H1 (cell line): ENCODE measurements at regions not wholly inside any gene's neighbourhood (a gene's known extent, or its start where the extent isn't known, plus 50 kb on each side); places are given as distances from the start of the nearest gene placed in this dataset.

Experiments
- CTCF ChIA-PET: fragments of 300-600 bp; sonication (Branson Sonifier 250); formaldehyde crosslinking; loops from one replicate; lab custom pipeline; 2021; ENCODE audit not compliant: partially characterized antibody; lab: Charles Lee
- POLR2A ChIA-PET: fragments of 300-600 bp; sonication (Branson Sonifier 250); formaldehyde crosslinking; loops from one replicate; lab custom pipeline; 2021; ENCODE audit warnings: inconsistent platforms; ENCODE audit not compliant: partially characterized antibody; lab: Charles Lee
- DNase-seq, 2 experiments: peaks; one replicate each; pipeline versions ENCODE4 v3.0.0 to v3.0.0-alpha.2; 2010 to 2022; ENCODE audit warnings: low spot score in 2 of 2, low read depth in 1 of 2, mixed read lengths in 1 of 2
- FAIRE-seq: peaks from 2 replicates; lab custom pipeline; 2011; peaks lifted over from hg19 to GRCh38; lab: Jason Lieb, UNC
- H2AFZ ChIP-seq: 2 replicates; pipeline ENCODE4 v1.8.1; 2012; ENCODE audit warnings: low read length, inconsistent platforms
- H2AK5ac ChIP-seq: 2 replicates; pipeline ENCODE4 v1.6.1; 2013; ENCODE audit warnings: low read depth, low read length
- H2BK120ac ChIP-seq: replicated peaks from 2 replicates; pipeline ENCODE3; 2013; ENCODE audit warnings: low read depth, low read length, inconsistent platforms
- H2BK12ac ChIP-seq: 2 replicates; pipeline ENCODE4 v1.6.1; 2013; ENCODE audit warnings: low read depth, low read length
- H2BK15ac ChIP-seq: 2 replicates; pipeline ENCODE4 v1.6.1; 2013; ENCODE audit warnings: low read length
- H2BK20ac ChIP-seq: 2 replicates; pipeline ENCODE4 v1.6.1; 2013; ENCODE audit warnings: low read length
- H2BK5ac ChIP-seq: 2 replicates; pipeline ENCODE4 v1.6.1; 2013; ENCODE audit warnings: low read depth, low read length
- H3K14ac ChIP-seq: 2 replicates; pipeline ENCODE4 v1.6.1; 2013; ENCODE audit warnings: inconsistent platforms; ENCODE audit not compliant: insufficient read length
- H3K18ac ChIP-seq: 2 replicates; pipeline ENCODE4 v1.6.1; 2013; ENCODE audit warnings: low read length; ENCODE audit errors: extremely low read depth
- H3K23ac ChIP-seq: 2 replicates; pipeline ENCODE4 v1.6.1; 2013; ENCODE audit warnings: inconsistent platforms; ENCODE audit not compliant: insufficient read length
- H3K23me2 ChIP-seq: 2 replicates; pipeline ENCODE4 v1.6.1; 2013; ENCODE audit warnings: low read depth, low read length
- H3K27ac ChIP-seq: 2 replicates; pipeline ENCODE4 v1.6.1; 2011; ENCODE audit warnings: low read depth, low read length, inconsistent platforms
- H3K27me3 ChIP-seq, 4 experiments: replicated peaks in 1 of 4; 1 replicate in 1 of 4; 2 replicates in 3 of 4; pipeline versions ENCODE4 v1.6.1 to v1.8.1; 2011 to 2013; ENCODE audit warnings: low read length in 3 of 4, mild to moderate bottlenecking in 3 of 4, inconsistent platforms in 2 of 4, mixed read lengths in 2 of 4, moderate library complexity in 1 of 4; ENCODE audit not compliant: control insufficient read depth in 3 of 4, insufficient read depth in 3 of 4; ENCODE audit errors: extremely low read depth in 1 of 4
- H3K36me3 ChIP-seq, 4 experiments: 2 replicates each; pipeline versions ENCODE4 v1.6.1 to v1.8.1; 2011 to 2013; ENCODE audit warnings: mild to moderate bottlenecking in 4 of 4, low read length in 3 of 4, moderate library complexity in 2 of 4, control low read depth in 1 of 4, inconsistent platforms in 1 of 4; ENCODE audit not compliant: insufficient read depth in 4 of 4, control insufficient read depth in 2 of 4
- H3K4ac ChIP-seq: replicated peaks from 2 replicates; pipeline ENCODE3; 2013; ENCODE audit warnings: low read length, low read depth, mixed read lengths, inconsistent platforms; ENCODE audit not compliant: insufficient read length
- H3K4me1 ChIP-seq, 4 experiments: replicated peaks in 1 of 4; 1 replicate in 1 of 4; 2 replicates in 3 of 4; pipeline versions ENCODE4 v1.6.1 to v1.8.1; 2011 to 2013; ENCODE audit warnings: low read length in 3 of 4, inconsistent platforms in 2 of 4, mixed read lengths in 1 of 4; ENCODE audit not compliant: insufficient read depth in 4 of 4, control insufficient read depth in 3 of 4
- H3K4me2 ChIP-seq, 2 experiments: 2 replicates each; pipeline versions ENCODE4 v1.6.1 to v1.8.1; 2011 to 2013; ENCODE audit warnings: low read depth in 2 of 2, low read length in 2 of 2, control low read depth in 1 of 2, inconsistent platforms in 1 of 2, mild to moderate bottlenecking in 1 of 2; ENCODE audit not compliant: insufficient read depth in 1 of 2
- H3K4me3 ChIP-seq, 4 experiments: fragments of 200-600, 300-600 bp in 1 of 4; sonication (generic), shearing (Covaris generic), sonication (Bioruptor Twin) in 1 of 4; 2 replicates each; pipeline versions ENCODE4 v1.5.1 to v1.8.1; 2011 to 2016; ENCODE audit warnings: low read length in 4 of 4, low read depth in 3 of 4, control low read depth in 2 of 4, inconsistent platforms in 2 of 4, mild to moderate bottlenecking in 2 of 4, mixed read lengths in 1 of 4, moderate library complexity in 1 of 4; ENCODE audit not compliant: insufficient read depth in 2 of 4; ENCODE audit errors: extremely low read depth in 1 of 4
- H3K56ac ChIP-seq: replicated peaks from 2 replicates; pipeline ENCODE3; 2013; ENCODE audit warnings: low read depth, mild to moderate bottlenecking, mixed read lengths, low read length, inconsistent platforms; ENCODE audit not compliant: insufficient read length
- H3K79me1 ChIP-seq: 2 replicates; pipeline ENCODE4 v1.6.1; 2013; ENCODE audit warnings: low read depth, low read length, control low read depth
- H3K79me2 ChIP-seq, 2 experiments: 2 replicates each; pipeline versions ENCODE4 v1.6.1 to v1.8.1; 2012 to 2013; ENCODE audit warnings: low read length in 2 of 2, mild to moderate bottlenecking in 2 of 2, inconsistent platforms in 1 of 2; ENCODE audit not compliant: insufficient read depth in 2 of 2, control insufficient read depth in 1 of 2
- H3K9ac ChIP-seq, 4 experiments: replicated peaks in 1 of 4; 1 replicate in 1 of 4; 2 replicates in 3 of 4; pipeline versions ENCODE4 v1.6.1 to v1.8.1; 2011 to 2013; ENCODE audit warnings: low read depth in 3 of 4, low read length in 3 of 4, control low read depth in 2 of 4, mild to moderate bottlenecking in 2 of 4, moderate library complexity in 2 of 4, inconsistent platforms in 1 of 4; ENCODE audit errors: extremely low read depth in 1 of 4
- H3K9me3 ChIP-seq, 2 experiments: 2 replicates each; pipeline versions ENCODE4 v1.6.1 to v1.8.1; 2012 to 2013; ENCODE audit warnings: mild to moderate bottlenecking in 2 of 2, moderate library complexity in 2 of 2, control low read depth in 1 of 2, inconsistent platforms in 1 of 2, low read depth in 1 of 2, low read length in 1 of 2, mixed read lengths in 1 of 2; ENCODE audit not compliant: insufficient read depth in 2 of 2
- H4K20me1 ChIP-seq, 2 experiments: replicated peaks in 1 of 2; 2 replicates each; pipeline versions ENCODE3 to v1.8.1; 2011 to 2013; ENCODE audit warnings: inconsistent platforms in 2 of 2, low read length in 2 of 2, mild to moderate bottlenecking in 1 of 2; ENCODE audit not compliant: insufficient read depth in 2 of 2, control insufficient read depth in 1 of 2
- H4K5ac ChIP-seq: 2 replicates; pipeline ENCODE4 v1.6.1; 2013; ENCODE audit warnings: low read length, low read depth, mixed read lengths, inconsistent platforms; ENCODE audit not compliant: insufficient read length
- H4K8ac ChIP-seq: 2 replicates; pipeline ENCODE4 v1.8.0; 2013; ENCODE audit warnings: mild to moderate bottlenecking, moderate library complexity, low read length, inconsistent platforms; ENCODE audit not compliant: insufficient read depth; ENCODE audit errors: extremely low read depth
- H4K91ac ChIP-seq: replicated peaks from 2 replicates; pipeline ENCODE3; 2013; ENCODE audit warnings: low read length, mixed read lengths, inconsistent platforms; ENCODE audit not compliant: insufficient read length
- CBX8 ChIP-seq: fragments of 300-800, 300-1000 bp; sonication (generic); IDR thresholded peaks from 2 replicates; pipeline ENCODE4 v1.7.1; 2016; ENCODE audit warnings: low read depth, low read length, borderline replicate concordance
- CREB1 ChIP-seq: IDR thresholded peaks from 2 replicates; pipeline ENCODE4 v1.6.1; 2012; ENCODE audit warnings: inconsistent platforms
- EZH2 ChIP-seq: fragments of 200-600 bp; sonication (generic); IDR thresholded peaks from 2 replicates; pipeline ENCODE4 v1.7.1; 2012; ENCODE audit warnings: low read depth, mild to moderate bottlenecking, moderate library complexity, low read length, inconsistent platforms; ENCODE audit not compliant: severe bottlenecking
- GABPA ChIP-seq: IDR thresholded peaks from 2 replicates; pipeline ENCODE4 v1.6.1; 2011; ENCODE audit warnings: mild to moderate bottlenecking, low read length, moderate library complexity, borderline replicate concordance; ENCODE audit not compliant: insufficient read depth
- GTF2F1 ChIP-seq: IDR thresholded peaks from 2 replicates; pipeline ENCODE4 v1.6.1; 2012; ENCODE audit warnings: low read depth, low read length, improper control_type of control experiment, borderline replicate concordance
- HDAC2 ChIP-seq, 2 experiments: fragments of 300-600 bp in 1 of 2; sonication (generic) in 1 of 2; IDR thresholded peaks; 2 replicates each; pipeline ENCODE4 v1.6.1; 2011 to 2012; ENCODE audit warnings: low read depth in 2 of 2, low read length in 2 of 2, mild to moderate bottlenecking in 2 of 2, moderate library complexity in 2 of 2, borderline replicate concordance in 1 of 2, inconsistent platforms in 1 of 2
- JUND ChIP-seq: IDR thresholded peaks from 2 replicates; pipeline ENCODE4 v1.6.1; 2011; ENCODE audit warnings: mild to moderate bottlenecking, improper control_type of control experiment, low read length
- PHF8 ChIP-seq: fragments of 200-600 bp; sonication (generic); conservative IDR thresholded peaks from 2 replicates; pipeline ENCODE4 v1.7.1; 2012; ENCODE audit warnings: low read depth, mild to moderate bottlenecking, inconsistent platforms, low read length, moderate library complexity
- POLR2A ChIP-seq, 2 experiments: IDR thresholded peaks; 1 replicate in 1 of 2; 2 replicates in 1 of 2; pipeline ENCODE4 v1.6.1; 2011; ENCODE audit warnings: low read depth in 2 of 2, low read length in 2 of 2, mild to moderate bottlenecking in 2 of 2; ENCODE audit errors: control extremely low read depth in 1 of 2
- POLR2AphosphoS5 ChIP-seq: IDR thresholded peaks from 2 replicates; pipeline ENCODE4 v1.6.1; 2011; ENCODE audit warnings: low read depth, low read length
- SIN3A ChIP-seq, 2 experiments: IDR thresholded peaks in 1 of 2; conservative IDR thresholded peaks in 1 of 2; 2 replicates each; pipeline ENCODE4 v1.6.1; 2011 to 2012; ENCODE audit warnings: low read length in 2 of 2, improper control_type of control experiment in 1 of 2, low read depth in 1 of 2, mild to moderate bottlenecking in 1 of 2
- SP2 ChIP-seq: IDR thresholded peaks from 2 replicates; pipeline ENCODE4 v1.6.1; 2012; ENCODE audit warnings: mild to moderate bottlenecking, low read length, inconsistent platforms
- SP4 ChIP-seq: IDR thresholded peaks from 2 replicates; pipeline ENCODE4 v1.6.1; 2012; ENCODE audit warnings: low read length, inconsistent platforms
- SUZ12 ChIP-seq: fragments of 200-600 bp; sonication (generic); IDR thresholded peaks from 2 replicates; pipeline ENCODE4 v1.6.1; 2012; ENCODE audit warnings: mild to moderate bottlenecking, inconsistent platforms, low read length, moderate library complexity, mixed read lengths
- ZNF274 ChIP-seq: IDR thresholded peaks from 2 replicates; pipeline ENCODE4 v1.7.0; 2012; ENCODE audit warnings: low read length, borderline replicate concordance; ENCODE audit errors: extremely low read depth
- WGBS, 2 experiments: shearing (Covaris generic) in 1 of 2; methylation state at CpG; one replicate each; pipeline versions ENCODE4 v1.1.6 to v1.1.7; 2013 to 2015; ENCODE audit warnings: low lambda C conversion rate in 2 of 2, mixed read lengths in 2 of 2, inconsistent platforms in 1 of 2, low coverage in 1 of 2, missing lambda C conversion rate in 1 of 2; ENCODE audit not compliant: insufficient replicate concordance in 2 of 2, insufficient coverage in 1 of 2, insufficient read length in 1 of 2; ENCODE audit errors: extremely low coverage in 1 of 2, missing lambda C conversion rate in 1 of 2; 5-methylcytosine and 5-hydroxymethylcytosine counted together

- Histone ChIP-seq H3K23me2 (no peaks in the 10 kb centered on the region), H2AFZ (no peak overlapping the region), H2BK20ac (no peak overlapping the region), H4K8ac (no peak overlapping the region; the same call in 1 of the 2 replicates), H3K4me1 (no peaks in the 10 kb centered on the region; a peak in 1 of 7 replicates), H3K4ac (no peak overlapping the region), H3K56ac (no peak overlapping the region), H3K9me3 (no peaks in the 10 kb centered on the region), H2AK5ac (no peak overlapping the region), H4K5ac (no peak overlapping the region), H3K27ac (no peak overlapping the region), H3K27me3 (no peaks in the 10 kb centered on the region), H3K36me3 (no peaks in the 10 kb centered on the region), H3K79me2 (no peaks in the 10 kb centered on the region), H2BK12ac (no peak overlapping the region), H3K23ac (no peak overlapping the region), H3K4me3 (no peak overlapping the region), H3K79me1 (no peaks in the 10 kb centered on the region), H3K14ac (no peak overlapping the region), H4K91ac (no peak overlapping the region), H3K9ac (no peak overlapping the region)
- WGBS, 2 experiments = 92% methylated on average over 17 of the region's 18 CpGs; no CpG with 5 or more reads in 1 of the 2 experiments
- ChIA-PET CTCF (no interaction called here), POLR2A (no interaction called here)
- DNase-seq = no peak
- no peak for TF ChIP-seq SP2
- no peak for TF ChIP-seq ZNF274
- TF ChIP-seq POLR2AphosphoS5 = no peak
- no peak for TF ChIP-seq CREB1
- TF ChIP-seq CBX8 = no peak
- no peak for TF ChIP-seq GABPA
- TF ChIP-seq POLR2A (IDR thresholded peaks at IDR 0.05; ENCODE audit: control extremely low read depth in 1 of 2, low read depth in 2 of 2, low read length in 2 of 2) = no peak
- no peak for TF ChIP-seq JUND
- no peak for TF ChIP-seq SP4
- TF ChIP-seq HDAC2 (IDR thresholded peaks at IDR 0.05; ENCODE audit: borderline replicate concordance in 1 of 2, low read depth in 2 of 2, low read length in 2 of 2) = no peak
- TF ChIP-seq PHF8 = no peak
- TF ChIP-seq SIN3A (conservative IDR thresholded peaks at IDR 0.05 in 1 of 2, IDR thresholded peaks at IDR 0.05 in 1 of 2; ENCODE audit: low read depth in 1 of 2, low read length in 2 of 2) = no peak
- no peak for TF ChIP-seq SUZ12
- no peak for TF ChIP-seq EZH2
- TF ChIP-seq GTF2F1 = no peak
- TF ChIP-seq, all 59 proteins: peak for 0
- Histone ChIP-seq H3K4me2 (no peak overlapping the region), H3K18ac (no peak overlapping the region), H2BK15ac (no peak overlapping the region), H4K20me1 (peaks cover 0 to 10% of the 10 kb centered on the region in 2 experiments), H2BK5ac (no peak overlapping the region), H2BK120ac (no peak overlapping the region)
- no peak for FAIRE-seq
These were observed 1173.7 kb downstream of the BRD1 start for GRCh38 chr22:48653929-48654328.
